HG03039 (cell line): ENCODE measurements at regions not wholly inside any gene's neighbourhood (a gene's known extent, or its start where the extent isn't known, plus 50 kb on each side); places are given as distances from the start of the nearest gene placed in this dataset.

Source experiments
- ATAC-seq: cut with Tn5 transposase; IDR thresholded peaks from one replicate; pipeline ENCODE4 v1.9.1; 2021; ENCODE audit warnings: mild to moderate bottlenecking, moderate library complexity; ENCODE audit not compliant: unreplicated experiment

DNA sequence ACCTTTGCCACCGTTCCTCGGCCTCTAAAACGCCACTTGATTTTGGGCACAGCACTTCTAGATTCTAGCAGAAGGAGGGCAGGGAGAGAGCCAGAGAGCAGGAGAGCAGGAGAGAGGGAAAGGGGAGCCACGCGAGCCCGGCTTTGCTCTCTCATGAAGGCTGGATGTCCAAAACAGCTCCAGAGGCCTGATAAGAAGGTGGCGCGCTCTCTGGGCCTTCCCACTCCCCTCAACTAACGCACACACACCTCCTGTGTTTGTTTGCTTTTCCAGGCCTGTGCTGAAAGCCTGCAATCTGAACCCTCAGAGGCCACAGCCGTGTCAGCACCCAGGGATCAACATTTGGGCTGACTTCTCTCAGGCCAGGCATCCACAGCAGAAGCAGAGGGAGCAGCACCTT is 184.8 kb upstream of the SOX11 start:
- no peak for ATAC-seq

DNA sequence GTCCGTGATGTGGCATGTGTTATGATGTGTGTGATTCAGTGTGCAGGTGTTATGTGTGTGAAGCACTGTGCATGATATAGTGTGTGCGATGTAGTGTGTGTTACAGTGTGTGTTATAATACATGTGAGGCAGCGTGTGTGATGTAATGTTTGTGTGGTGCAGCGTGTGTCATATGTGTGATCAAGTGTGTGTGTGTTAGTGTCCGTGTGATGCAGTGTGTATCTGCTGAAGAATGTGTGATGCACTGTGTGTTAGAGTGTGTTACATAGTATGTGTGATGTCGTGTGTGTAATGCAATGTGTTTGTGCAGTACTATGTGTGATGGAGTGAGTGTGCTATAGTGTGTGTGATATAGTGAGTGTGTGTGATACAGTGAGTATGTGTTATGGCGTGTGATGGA is 182.8 kb upstream of the SOX11 start:
- no peak for ATAC-seq

DNA sequence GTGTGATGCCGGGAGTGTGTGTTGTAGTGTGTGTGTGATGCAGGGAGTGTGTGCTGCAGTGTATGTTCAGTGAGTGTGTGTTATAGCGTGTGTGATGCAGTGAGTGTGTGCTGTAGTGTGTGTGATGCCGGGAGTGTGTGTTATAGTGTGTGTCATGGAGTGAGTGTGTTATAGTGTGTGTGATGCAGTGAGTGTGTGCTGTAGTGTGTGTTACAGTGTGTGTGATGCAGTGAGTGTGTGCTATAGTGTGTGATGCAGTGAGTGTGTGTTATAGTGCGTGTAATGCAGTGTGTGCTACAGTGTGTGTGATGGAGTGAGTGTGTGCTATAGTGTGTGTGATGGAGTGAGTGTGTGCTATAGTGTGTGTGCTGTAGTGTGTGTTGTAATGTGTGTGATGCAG is 182.1 kb upstream of the SOX11 start:
- ATAC-seq = no peak

DNA sequence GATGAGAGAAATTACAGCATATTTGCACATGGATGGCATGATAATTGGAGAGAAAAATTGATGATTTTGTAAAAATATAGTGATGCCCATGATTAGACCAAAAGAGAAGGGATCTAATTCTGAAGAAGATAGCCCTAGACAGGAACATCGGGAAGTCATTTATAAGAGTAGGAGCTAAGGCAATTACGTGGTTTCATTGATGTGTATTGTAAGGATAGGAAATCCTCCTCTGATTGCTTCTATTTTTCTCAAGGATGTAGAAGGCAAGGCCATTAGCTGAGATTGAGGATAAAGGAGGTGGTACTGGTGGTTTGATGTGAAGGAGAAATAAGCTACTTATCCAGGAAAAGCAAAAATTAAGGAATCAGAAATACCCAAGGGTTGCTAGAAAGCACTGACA is 176.5 kb upstream of the SOX11 start:
- ATAC-seq = no peak

DNA sequence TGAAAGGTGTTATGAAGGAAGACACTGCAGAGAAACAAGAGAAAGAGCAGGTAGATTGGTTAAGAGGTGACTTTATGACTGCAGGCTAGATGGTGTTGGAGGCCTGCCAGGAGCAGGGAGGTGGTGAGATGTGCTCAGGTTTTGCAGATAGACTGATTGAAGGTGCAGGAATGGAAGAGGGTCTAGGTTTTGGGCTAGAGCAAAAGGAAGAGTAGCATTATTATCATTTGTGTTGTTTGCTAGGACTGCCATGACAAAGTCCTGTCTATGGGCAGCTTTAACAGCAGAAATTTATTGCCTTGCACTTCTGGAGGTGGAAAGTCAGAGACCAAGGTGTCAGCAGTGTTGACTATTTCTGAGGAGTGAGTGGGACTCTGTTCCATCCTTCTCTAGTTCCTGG is 172.9 kb upstream of the SOX11 start:
- no peak for ATAC-seq

DNA sequence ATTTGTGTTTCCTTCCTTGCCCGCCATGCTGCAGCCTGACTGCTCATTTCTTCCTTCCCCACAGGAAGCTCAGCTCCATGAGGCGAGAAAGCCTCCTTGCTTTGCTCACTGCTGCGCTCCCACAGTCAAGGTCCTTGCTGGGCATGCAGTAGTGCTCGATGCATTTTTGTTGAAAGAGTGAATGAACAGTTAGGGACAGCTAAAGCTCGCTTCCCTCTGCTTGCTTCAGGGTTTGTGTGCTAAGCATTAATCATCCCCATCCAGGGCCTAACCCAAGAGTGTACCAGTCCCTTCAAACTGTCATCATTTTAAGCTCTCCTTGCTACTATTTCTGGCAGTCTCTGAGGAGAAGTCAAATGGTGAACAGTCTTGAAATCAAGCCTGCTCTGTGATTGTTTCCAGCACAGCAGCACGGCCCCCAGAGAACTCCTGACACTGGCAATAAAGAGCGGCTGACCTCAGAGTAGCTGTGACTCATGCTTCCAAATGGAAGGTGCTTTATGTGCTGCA is 171.7 kb upstream of the SOX11 start:
- no peak for ATAC-seq

DNA sequence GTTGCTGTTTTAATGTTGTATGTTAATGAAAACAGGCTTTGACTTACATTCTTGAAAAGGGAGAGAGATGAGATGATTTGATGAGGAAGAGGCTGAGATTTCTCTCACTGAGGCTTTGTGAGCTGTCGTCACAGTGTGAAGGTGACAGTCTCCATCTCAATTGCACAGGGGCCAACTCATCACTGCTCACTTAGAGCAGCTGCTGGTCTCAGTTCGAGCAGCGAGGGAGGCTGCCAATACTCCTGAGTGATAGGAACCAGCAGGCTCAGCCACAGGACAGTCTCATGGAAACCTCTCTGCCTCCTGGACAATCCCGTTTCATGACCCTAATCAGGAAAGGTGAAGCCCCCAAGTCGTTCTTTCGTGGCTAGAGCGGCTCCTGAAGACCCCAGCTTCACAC is 170.7 kb upstream of the SOX11 start:
- no peak for ATAC-seq

DNA sequence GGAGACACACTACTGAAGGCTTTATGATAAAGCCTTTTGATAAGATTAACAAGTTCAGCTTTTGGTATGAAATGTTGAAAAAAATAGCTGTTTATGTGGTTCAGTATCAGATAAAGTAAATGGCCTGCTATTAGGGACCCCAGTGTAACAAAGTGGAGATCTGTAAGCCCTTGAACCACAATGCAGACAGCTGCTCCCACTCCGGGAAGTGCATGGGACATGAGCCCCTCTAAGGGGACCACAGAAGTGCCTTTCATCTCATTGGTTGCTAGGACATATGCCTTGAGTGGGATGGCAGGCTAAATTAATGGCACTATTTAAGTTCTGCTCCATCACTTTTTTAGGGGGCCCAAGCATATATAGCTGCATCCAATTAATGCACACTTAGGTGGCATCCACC is 167.6 kb upstream of the SOX11 start:
- ATAC-seq = no peak

DNA sequence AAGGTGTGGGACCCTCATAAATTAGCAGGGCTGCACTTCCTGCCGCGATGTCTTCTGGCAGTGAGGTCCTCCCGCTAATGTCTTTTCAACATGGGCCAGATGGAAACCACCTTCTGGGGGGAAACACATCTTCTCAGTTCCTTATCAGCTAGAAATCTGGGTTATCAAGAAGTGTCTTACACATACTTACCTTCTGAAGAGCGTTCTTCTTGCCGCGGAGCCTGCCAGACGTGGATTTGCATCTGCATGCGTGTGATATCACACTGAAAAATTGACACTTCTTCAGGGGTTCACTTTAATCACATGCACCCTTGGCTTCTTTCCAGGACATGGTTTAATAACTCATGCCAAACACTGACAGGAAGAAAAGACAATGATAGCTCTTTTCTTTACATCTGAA is 163.5 kb upstream of the SOX11 start:
- no peak for ATAC-seq

DNA sequence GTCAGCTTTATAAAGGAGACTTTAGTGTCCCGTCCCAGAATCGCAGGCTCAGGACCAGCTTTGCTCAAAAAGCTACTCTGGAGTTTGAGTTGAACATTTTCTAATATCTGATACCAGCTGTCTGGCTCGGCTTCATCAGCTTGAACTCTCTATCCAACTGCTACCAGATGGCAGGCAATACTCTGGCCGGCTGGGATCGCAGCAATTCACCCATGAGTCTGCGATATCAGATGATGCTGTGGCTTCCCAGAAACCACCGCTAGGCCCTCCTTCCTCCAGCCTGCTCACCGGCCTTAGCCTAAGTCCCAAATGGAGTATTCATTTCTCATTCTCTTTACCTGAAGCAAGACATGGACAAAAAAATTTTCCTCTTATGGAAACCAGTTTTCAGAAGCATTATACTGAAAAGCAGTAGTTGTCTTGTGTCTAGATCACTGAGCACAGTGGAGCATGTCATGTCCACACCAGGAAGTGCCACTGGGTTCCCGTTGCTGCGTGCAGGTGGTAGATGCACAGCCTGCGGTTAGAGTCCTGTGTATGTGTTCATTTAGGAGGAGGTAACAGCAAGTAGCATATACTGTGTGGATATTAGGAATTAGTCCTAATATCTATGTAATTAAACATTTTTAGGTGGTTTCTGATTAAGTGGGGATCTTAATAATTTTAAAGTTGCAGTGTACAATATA is 162.0 kb upstream of the SOX11 start:
- no peak for ATAC-seq

DNA sequence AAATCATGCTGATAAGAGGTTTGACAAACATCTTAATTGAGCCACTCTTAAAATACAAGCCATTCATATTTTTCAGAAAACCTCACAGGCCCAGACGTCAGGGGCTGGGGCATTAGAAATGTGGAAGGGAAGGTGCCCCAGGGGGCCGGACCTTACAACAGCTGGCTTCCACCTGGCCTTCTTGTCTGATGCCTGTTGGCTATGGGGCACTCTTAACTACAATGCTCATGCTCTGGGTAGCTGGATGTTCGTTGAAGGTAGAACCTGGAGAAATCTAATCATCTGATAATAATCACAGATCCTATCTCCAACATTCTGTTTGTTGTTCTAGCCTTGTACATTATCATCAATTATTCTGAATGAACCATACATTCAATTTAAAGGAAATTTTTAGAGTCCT is 156.9 kb upstream of the SOX11 start:
- no peak for ATAC-seq

DNA sequence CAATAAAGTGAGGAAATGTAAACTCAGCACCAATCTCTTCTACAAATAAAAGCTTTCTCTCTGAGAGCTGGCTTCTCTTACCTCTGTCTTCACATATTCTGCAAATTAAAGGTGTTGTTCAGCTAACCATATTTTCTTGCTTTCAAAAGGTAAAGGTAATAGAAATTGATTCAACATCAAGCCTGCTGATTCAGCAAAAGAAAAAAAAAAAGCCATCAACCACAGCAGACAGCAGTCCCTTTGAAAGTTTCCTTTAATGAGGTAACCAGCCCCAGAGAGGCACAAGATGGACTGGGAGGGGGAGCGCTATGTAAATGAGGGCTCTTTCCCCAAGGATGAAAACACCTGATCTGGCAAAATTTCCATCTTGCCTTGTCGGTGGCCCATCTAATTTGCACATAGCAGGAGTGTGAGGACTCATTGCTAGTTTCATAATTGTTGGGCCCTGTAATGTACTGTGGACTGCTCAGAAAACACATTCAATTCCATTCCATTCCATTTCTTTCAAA is 154.9 kb upstream of the SOX11 start:
- ATAC-seq = no peak

DNA sequence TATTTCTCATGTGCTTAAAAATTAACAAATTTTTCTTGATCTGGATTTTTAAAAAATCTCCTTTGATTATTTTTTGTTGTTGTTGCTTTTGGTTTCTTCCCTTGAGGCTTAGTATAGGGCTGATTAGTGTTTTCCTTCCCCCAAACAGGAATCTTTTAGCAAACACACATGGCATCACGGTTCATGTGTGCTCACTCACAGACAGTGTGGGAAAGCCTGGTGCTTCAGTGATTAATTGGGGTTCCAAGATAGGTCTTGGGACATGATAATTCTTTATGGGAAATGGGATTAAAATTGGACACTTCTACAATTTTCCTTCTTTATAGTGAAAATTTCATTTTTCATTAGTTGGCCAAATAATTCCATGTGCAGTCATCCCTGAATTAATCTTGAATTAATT is 153.9 kb upstream of the SOX11 start:
- no peak for ATAC-seq

DNA sequence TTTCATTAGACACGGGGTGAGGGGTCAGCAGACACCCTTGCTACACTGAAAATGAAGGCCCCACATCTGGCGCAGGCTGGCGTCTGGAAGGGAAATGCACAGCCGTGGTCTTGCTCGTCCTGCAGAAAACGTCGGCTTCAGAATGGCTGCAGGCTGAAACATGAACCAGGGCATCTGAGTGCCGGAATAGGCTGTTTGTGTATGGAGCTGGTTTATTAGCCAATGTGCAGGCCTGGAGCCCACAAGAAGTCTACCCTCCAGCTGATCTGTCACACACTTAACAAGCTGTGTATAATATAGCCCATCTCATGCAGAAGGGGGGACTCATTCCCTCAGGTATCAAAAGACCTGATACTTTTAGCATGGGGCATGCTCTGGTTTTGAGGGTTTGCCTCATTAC is 153.4 kb upstream of the SOX11 start:
- ATAC-seq = no peak

DNA sequence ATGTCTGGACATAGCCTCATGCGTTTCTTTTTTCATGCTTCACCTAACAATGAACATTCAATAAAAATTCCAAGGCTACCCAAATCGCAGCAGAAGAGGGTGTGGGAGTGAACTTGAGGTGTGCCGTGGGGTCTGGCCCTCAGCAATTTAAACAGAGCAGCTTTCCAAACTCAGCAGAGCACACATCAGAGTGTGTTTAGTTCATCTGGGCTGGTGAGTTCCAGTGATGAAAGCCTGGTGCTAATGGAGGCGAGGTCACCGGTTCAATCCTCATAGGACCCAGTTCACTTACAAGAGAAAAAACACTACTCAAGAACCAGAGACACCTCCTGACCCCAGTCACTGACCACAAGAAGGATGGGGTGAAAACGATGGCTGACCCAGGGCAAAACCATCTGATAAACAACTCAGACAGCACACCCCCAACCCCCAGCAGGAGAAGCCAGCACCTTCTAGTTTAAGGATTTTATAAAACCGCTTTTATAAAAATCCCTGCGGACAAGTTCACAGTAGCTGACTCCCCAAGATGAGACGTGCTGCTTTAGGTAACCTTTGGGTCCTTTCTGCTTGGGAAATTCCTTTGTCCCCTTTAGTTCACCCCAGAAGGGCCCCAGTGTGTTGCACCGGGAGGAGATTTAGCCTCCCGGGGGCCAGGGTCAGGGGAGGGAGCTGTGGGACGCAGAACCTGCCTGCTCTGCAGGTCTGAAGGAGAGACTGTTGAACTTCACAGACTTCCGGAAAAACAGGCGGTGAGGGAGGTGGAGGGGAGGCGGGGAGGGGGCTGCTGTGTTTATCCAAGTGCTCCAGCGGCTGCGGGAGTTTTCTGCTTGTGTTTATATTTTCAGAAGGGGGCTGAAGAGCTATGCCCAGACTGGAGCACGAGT is 152.7 kb upstream of the SOX11 start:
- no peak for ATAC-seq

DNA sequence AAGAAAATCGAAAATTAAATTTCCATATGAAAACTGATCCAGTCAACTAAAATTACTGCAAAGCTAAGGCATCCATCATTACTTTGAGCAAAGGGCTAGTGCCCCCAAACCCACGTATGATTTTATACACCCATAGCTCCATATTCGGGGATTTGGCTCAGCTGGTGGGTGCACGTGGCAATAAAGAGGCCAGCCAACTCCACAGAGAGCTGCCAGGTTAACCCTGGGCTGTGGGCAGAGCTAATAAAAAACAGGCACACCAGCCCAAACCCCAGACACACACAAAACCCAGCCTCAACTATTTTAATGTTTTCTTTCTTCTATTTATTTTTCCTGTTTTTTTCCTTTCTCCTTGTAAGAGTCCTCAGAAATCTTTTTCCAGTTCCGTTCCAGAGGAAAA is 151.3 kb upstream of the SOX11 start:
- ATAC-seq = no peak

DNA sequence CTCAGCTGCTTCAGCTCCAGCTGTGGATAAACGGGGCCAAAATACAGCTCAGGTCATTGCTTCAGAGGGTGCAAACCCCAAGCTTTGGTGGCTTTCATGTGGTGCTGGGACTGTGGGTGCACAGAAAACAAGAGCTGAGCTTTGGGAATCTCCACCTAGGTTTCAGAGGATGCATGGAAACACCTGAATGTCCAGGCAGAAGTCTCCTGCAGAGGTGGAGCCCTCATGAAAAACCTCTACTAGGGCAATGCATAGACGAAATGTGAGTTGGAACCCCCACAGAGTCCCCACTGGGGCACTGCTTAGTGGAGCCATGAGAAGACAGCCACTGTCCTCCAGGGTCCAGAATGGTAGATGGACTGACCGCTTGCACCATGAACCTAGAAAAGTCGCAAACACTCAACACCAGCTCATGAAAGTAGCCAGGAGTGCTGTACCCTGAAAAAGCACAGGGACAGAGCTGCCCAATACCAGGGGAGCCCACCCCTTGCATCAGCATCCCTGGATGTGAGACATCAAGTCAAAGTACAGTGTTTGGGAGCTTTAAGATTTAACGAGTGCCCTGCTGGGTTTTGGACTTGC is 147.9 kb upstream of the SOX11 start:
- ATAC-seq = no peak

DNA sequence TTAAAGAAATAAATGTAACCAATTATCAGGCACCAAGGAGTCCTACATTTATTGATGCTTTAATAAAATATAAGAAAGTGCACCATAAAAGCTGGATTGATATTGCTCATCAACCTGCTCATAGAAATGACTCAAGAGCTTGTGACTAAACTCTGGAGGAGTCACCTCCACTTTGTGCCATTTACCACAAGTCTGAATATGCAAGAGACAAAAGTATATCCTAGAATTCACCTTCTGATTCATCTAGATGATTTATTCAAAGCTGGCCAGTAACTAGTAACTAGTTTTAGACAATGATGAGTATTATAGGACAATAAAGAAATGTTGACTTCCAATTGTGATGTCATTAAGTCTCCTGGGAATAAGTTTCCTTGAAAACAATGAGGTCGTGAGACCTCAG is 146.0 kb upstream of the SOX11 start:
- ATAC-seq = no peak

DNA sequence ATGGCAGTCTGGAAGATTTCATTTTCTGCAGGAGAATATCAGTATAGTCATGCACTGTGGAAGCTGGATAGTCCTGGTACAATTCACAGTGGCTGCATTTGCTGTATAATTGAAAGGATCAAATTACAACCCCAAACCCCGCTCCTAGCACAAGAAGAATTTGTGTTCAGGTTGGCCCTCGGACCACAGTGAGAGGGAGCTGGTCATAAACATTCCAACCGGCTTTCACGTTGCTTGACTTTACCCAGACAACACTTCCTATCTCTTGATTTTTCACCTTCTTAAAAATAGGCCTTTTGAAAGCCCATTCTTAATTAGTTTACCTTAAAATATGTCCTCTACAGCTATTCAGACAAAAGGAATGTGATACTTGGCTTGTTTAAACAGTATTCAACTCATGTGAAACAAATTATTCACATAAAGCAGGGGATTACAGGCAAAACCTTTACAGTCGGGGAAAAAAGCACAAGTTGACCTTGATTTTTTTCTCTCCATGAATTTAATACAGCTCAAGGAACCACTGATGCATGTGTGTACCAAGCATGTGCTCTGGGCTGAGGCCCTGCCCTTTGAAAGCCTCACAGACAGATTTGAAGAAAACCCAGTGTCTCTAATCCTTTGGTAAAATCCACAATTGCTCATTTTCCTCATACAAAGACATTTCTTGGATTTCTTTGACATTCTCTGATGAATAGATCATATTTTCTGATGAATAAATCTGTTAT is 143.0 kb upstream of the SOX11 start:
- no peak for ATAC-seq

DNA sequence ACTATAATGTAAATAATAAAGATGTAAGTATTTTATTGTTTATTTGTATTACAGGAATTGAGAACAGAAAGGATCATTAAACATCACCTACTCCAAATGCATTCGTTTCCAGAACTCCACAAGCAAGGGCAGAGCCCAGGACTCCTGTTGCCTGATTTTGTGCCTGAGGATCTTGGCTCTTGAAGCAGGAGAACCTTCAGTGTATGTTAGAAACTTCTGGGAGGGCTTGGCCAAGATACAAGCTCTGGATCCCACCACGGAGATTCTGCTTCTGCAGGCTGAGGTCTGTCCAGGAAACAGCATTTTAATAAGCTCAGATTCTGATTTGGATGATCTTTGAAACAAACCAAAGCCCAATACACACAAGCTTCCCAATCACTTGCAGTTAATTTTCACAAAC is 142.4 kb upstream of the SOX11 start:
- ATAC-seq = no peak

DNA sequence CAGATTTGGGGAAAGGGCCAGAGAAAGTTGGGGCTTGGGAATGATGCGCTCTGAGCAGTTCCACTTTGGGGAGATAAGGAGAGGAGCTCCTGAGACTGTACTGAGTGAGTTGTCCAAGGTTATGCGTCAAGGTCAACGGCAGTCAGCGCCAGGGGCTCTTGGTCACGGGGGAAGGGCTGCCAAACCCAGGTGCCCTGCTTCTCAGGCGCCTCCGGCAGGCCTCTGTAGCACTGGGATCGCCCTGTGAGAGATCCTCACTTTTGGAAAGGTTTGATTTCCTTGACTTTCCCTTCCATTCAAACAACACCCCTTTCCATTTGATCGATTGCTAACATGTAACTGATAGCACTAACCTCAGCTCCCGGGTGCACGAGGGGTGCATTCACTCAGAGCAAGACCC is 136.5 kb upstream of the SOX11 start:
- ATAC-seq = no peak
